ENCODE measurements at regions not wholly inside any gene's neighbourhood (a gene's known extent, or its start where the extent isn't known, plus 50 kb on each side); places are given as distances from the start of the nearest gene placed in this dataset.
"Not testable (repeated sequence)": the region's sequence is repeated elsewhere in the genome, so short reads cannot be mapped to it uniquely, and the experiment has no call there.

- peaks cover 12% of the 10 kb centered on the region for H3K9me3 ChIP-seq (ENCODE audit: low read depth, low read length, poor library complexity, severe bottlenecking)
- H3K36me3 ChIP-seq (ENCODE audit: insufficient read depth, low read length, poor library complexity, severe bottlenecking); H3K4me3 ChIP-seq (ENCODE audit: low read depth, low read length, poor library complexity, severe bottlenecking); H3K27me3 ChIP-seq (replicated peaks; ENCODE audit: insufficient read depth, low read depth, low read length, poor library complexity); BruUV-seq (replicated peaks); H3K27ac ChIP-seq (ENCODE audit: low read depth, low read length, poor library complexity, severe bottlenecking); CTCF ChIA-PET; intact Hi-C loops (cut with micrococcal nuclease; ENCODE audit: unreplicated experiment); DNase-seq (ENCODE audit: low spot score); H3K4me1 ChIP-seq (ENCODE audit: insufficient read depth, low read length, poor library complexity, severe bottlenecking); POLR2A ChIA-PET (ENCODE audit: low non-redundant PET): not testable (repeated sequence)
Measured at GRCh38 chr7:153412824-153413198, 639.4 kb upstream of the DPP6 start.

- H3K36me3 ChIP-seq (ENCODE audit: insufficient read depth, low read length, poor library complexity, severe bottlenecking), result no peaks in the 10 kb centered on the region
- ChIA-PET POLR2A (ENCODE audit: low non-redundant PET) (no interaction called here), CTCF (no interaction called here)
- intact Hi-C loops (cut with micrococcal nuclease; ENCODE audit: unreplicated experiment), result no loop called here
- BruUV-seq (replicated peaks), result no TSS peak
- no peaks in the 10 kb centered on the region for H3K4me1 ChIP-seq (ENCODE audit: insufficient read depth, low read length, poor library complexity, severe bottlenecking)
- no peak overlapping the region for H3K4me3 ChIP-seq (ENCODE audit: low read depth, low read length, poor library complexity, severe bottlenecking)
- no peak for TF ChIP-seq CTCF (conservative IDR thresholded peaks at IDR 0.05; ENCODE audit: low read depth, low read length)
- TF ChIP-seq EZH2 (IDR thresholded peaks at IDR 0.05; ENCODE audit: borderline replicate concordance, low read depth, low read length, poor library complexity, severe bottlenecking), result no peak
- peaks cover 14% of the 10 kb centered on the region for H3K9me3 ChIP-seq (ENCODE audit: low read depth, low read length, poor library complexity, severe bottlenecking)
- H3K27me3 ChIP-seq (replicated peaks; ENCODE audit: insufficient read depth, low read depth, low read length, poor library complexity), result no peaks in the 10 kb centered on the region
- no peak for DNase-seq (ENCODE audit: low spot score)
- H3K27ac ChIP-seq (ENCODE audit: low read depth, low read length, poor library complexity, severe bottlenecking), result no peak overlapping the region
Measured at GRCh38 chr7:153413199-153413539, 639.0 kb upstream of the DPP6 start.

- Histone ChIP-seq H3K36me3 (ENCODE audit: insufficient read depth, low read length, poor library complexity, severe bottlenecking) (no peaks in the 10 kb centered on the region), H3K27me3 (replicated peaks; ENCODE audit: insufficient read depth, low read depth, low read length, poor library complexity) (no peaks in the 10 kb centered on the region), H3K9me3 (ENCODE audit: low read depth, low read length, poor library complexity, severe bottlenecking) (peaks cover 18% of the 10 kb centered on the region), H3K4me1 (ENCODE audit: insufficient read depth, low read length, poor library complexity, severe bottlenecking) (no peaks in the 10 kb centered on the region), H3K4me3 (ENCODE audit: low read depth, low read length, poor library complexity, severe bottlenecking) (no peak overlapping the region), H3K27ac (ENCODE audit: low read depth, low read length, poor library complexity, severe bottlenecking) (no peak overlapping the region)
- intact Hi-C loops (cut with micrococcal nuclease; ENCODE audit: unreplicated experiment), result no loop called here
- ChIA-PET CTCF (no interaction called here), POLR2A (ENCODE audit: low non-redundant PET) (no interaction called here)
- TF ChIP-seq CTCF (conservative IDR thresholded peaks at IDR 0.05; ENCODE audit: low read depth, low read length) (no peak), EZH2 (IDR thresholded peaks at IDR 0.05; ENCODE audit: borderline replicate concordance, low read depth, low read length, poor library complexity, severe bottlenecking) (no peak)
- no peak for DNase-seq (ENCODE audit: low spot score)
- BruUV-seq (replicated peaks), result no TSS peak
Measured at GRCh38 chr7:153413540-153414287, 638.5 kb upstream of the DPP6 start.

GRCh38 chr7:153414288-153414629, 637.9 kb upstream of the DPP6 start:
- Histone ChIP-seq H3K9me3 (ENCODE audit: low read depth, low read length, poor library complexity, severe bottlenecking) (peaks cover 18% of the 10 kb centered on the region), H3K4me3 (ENCODE audit: low read depth, low read length, poor library complexity, severe bottlenecking) (no peak overlapping the region), H3K27me3 (replicated peaks; ENCODE audit: insufficient read depth, low read depth, low read length, poor library complexity) (no peaks in the 10 kb centered on the region), H3K27ac (ENCODE audit: low read depth, low read length, poor library complexity, severe bottlenecking) (no peak overlapping the region), H3K36me3 (ENCODE audit: insufficient read depth, low read length, poor library complexity, severe bottlenecking) (no peaks in the 10 kb centered on the region), H3K4me1 (ENCODE audit: insufficient read depth, low read length, poor library complexity, severe bottlenecking) (no peaks in the 10 kb centered on the region)
- TF ChIP-seq EZH2 (IDR thresholded peaks at IDR 0.05; ENCODE audit: borderline replicate concordance, low read depth, low read length, poor library complexity, severe bottlenecking), result no peak
- intact Hi-C loops (cut with micrococcal nuclease; ENCODE audit: unreplicated experiment), result no loop called here
- BruUV-seq (replicated peaks), result no TSS peak
- CTCF ChIA-PET, result no interaction called here
- no peak for DNase-seq (ENCODE audit: low spot score)
- POLR2A ChIA-PET (ENCODE audit: low non-redundant PET), result no interaction called here

All from A673 (cell line).